HG02973 (cell line): ENCODE measurements at regions not wholly inside any gene's neighbourhood (a gene's known extent, or its start where the extent isn't known, plus 50 kb on each side); places are given as distances from the start of the nearest gene placed in this dataset.
A peak's percentile ranks its signal among the peaks of the same experiment; 100 is the strongest.
"Not testable (repeated sequence)": the region's sequence is repeated elsewhere in the genome, so short reads cannot be mapped to it uniquely, and the experiment has no call there.

Experiments
- ATAC-seq: cut with Tn5 transposase; IDR thresholded peaks from one replicate; pipeline ENCODE4 v1.9.1; 2021; ENCODE audit warnings: moderate library complexity; ENCODE audit not compliant: unreplicated experiment

GRCh38 chr18:34942276-34942675, 98.9 kb upstream of the MAPRE2 start:
- no peak for ATAC-seq

- no peak for ATAC-seq
Measured at GRCh38 chr18:34942975-34943374, 98.2 kb upstream of the MAPRE2 start.

GRCh38 chr18:34943587-34943986, 97.6 kb upstream of the MAPRE2 start:
- no peak for ATAC-seq

GRCh38 chr18:34947711-34948125, 93.5 kb upstream of the MAPRE2 start:
- ATAC-seq = no peak

- no peak for ATAC-seq
Measured at GRCh38 chr18:34951625-34952379, 89.4 kb upstream of the MAPRE2 start.

- no peak for ATAC-seq
Measured at GRCh38 chr18:34953212-34953611, 88.0 kb upstream of the MAPRE2 start.

GRCh38 chr18:34955494-34955893, 85.7 kb upstream of the MAPRE2 start:
- ATAC-seq = not testable (repeated sequence)

- ATAC-seq = no peak
Measured at GRCh38 chr18:34956663-34957062, 84.5 kb upstream of the MAPRE2 start.

- ATAC-seq = no peak
Measured at GRCh38 chr18:34957119-34957863, 83.9 kb upstream of the MAPRE2 start.

- no peak for ATAC-seq
Measured at GRCh38 chr18:34957864-34958259, 83.4 kb upstream of the MAPRE2 start.

GRCh38 chr18:34959211-34959829, 81.9 kb upstream of the MAPRE2 start:
- no peak for ATAC-seq

GRCh38 chr18:34959989-34960388, 81.2 kb upstream of the MAPRE2 start:
- no peak for ATAC-seq

- no peak for ATAC-seq
Measured at GRCh38 chr18:34965108-34965507, 76.1 kb upstream of the MAPRE2 start.

- ATAC-seq = no peak
Measured at GRCh38 chr18:34965566-34965965, 75.6 kb upstream of the MAPRE2 start.

- no peak for ATAC-seq
Measured at GRCh38 chr18:34970106-34970505, 71.1 kb upstream of the MAPRE2 start.

- ATAC-seq = no peak
Measured at GRCh38 chr18:34971313-34971712, 69.9 kb upstream of the MAPRE2 start.

GRCh38 chr18:34972765-34973414, 68.3 kb upstream of the MAPRE2 start:
- no peak for ATAC-seq

GRCh38 chr18:34976123-34976522, 65.1 kb upstream of the MAPRE2 start:
- ATAC-seq = no peak

GRCh38 chr18:34976534-34976898, 64.7 kb upstream of the MAPRE2 start:
- no peak for ATAC-seq

- peak; percentile 52 for ATAC-seq
Measured at GRCh38 chr18:34976899-34977837, 64.0 kb upstream of the MAPRE2 start.
